ENCODE measurements at regions not wholly inside any gene's neighbourhood (a gene's known extent, or its start where the extent isn't known, plus 50 kb on each side); places are given as distances from the start of the nearest gene placed in this dataset.

DNA sequence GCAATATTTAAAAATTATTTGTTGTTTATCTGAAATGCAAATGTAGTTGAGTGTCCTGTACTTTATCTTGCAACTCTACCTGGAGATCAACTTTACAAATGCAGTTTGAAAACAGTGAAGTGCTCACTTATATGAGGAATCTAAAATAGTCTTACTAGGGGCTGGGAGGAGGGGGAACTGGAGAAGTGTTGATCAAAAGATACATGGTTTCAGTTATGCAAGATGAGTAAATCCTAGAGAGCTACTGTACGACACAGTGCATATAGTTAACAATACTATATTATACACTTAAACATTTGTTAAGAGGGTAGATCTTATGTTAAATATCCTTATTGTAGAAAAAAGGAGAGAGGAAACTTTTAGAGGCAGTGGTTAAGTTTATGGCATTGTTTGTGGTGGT lies 241.9 kb downstream of the BCL11A start:
- no peak overlapping the region for H3K4me3 ChIP-seq (ENCODE audit: low read length in 2 of 2)
- H3K27me3 ChIP-seq (ENCODE audit: control insufficient read depth in 1 of 2, insufficient read depth in 2 of 2, low read length in 1 of 2), result no peaks in the 10 kb centered on the region
- H3K4me1 ChIP-seq (ENCODE audit: control insufficient read depth in 1 of 2, insufficient read depth in 2 of 2, low read length in 2 of 2), result no peaks in the 10 kb centered on the region
- intact Hi-C loops (cut with DNase I), result no loop called here
- DNase-seq, result no peak
- H3K36me3 ChIP-seq (ENCODE audit: control insufficient read depth in 1 of 2, insufficient read depth in 2 of 2, low read length in 1 of 2), result no peaks in the 10 kb centered on the region
- no peak for ATAC-seq (ENCODE audit: low FRiP score)
- no peak overlapping the region for H3K27ac ChIP-seq (ENCODE audit: low read depth in 1 of 2, low read length in 2 of 2)
- 90 to 97% methylated on average over 1 of the region's 1 CpG for WGBS, 2 donors
- H3K9me3 ChIP-seq (ENCODE audit: control insufficient read depth, low read length), result peaks cover 2% of the 10 kb centered on the region

DNA sequence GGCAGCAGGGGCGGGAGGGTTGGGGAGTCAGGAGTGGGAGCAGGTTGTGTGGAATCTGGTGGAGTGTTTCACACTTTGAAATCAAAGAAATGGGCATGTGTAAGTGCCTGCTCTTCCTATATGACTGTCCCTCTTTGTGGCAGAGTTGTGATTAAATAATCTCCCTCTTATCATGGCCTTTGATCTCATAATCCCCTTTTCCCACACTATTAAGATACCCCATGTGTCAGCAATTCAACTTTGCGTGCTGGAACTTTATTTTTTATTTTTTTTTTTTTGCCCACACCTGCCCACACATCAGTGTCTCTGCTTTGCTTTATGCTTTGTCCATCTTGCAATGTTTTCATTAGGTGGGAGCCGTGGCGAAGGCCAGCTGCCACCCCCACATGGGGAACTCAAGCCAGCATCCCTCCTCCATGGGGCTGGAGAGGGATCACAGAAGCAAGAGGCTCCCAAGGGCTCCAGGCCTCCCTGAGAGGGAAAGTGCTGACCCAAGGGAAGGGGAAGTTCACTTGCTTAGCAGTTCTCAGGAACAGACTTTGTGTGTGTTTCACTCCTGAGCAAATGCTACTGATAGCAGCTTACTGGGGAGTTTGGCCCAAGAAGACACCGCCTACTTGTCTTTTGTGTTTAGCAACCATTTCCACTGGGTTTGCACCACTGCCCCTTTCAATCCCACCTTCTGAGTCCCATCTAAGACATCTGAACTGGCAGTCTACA lies 243.4 kb downstream of the BCL11A start:
- H3K4me3 ChIP-seq (ENCODE audit: low read length in 2 of 2), result no peak overlapping the region
- DNase-seq (no peak), ATAC-seq (ENCODE audit: low FRiP score) (no peak)
- H3K36me3 ChIP-seq (ENCODE audit: control insufficient read depth in 1 of 2, insufficient read depth in 2 of 2, low read length in 1 of 2), result no peaks in the 10 kb centered on the region
- H3K9me3 ChIP-seq (ENCODE audit: control insufficient read depth, low read length), result peaks cover 2% of the 10 kb centered on the region
- WGBS, 2 donors, result 87 to 94% methylated on average over 5 of the region's 5 CpGs
- H3K4me1 ChIP-seq (ENCODE audit: control insufficient read depth in 1 of 2, insufficient read depth in 2 of 2, low read length in 2 of 2), result no peaks in the 10 kb centered on the region
- intact Hi-C loops (cut with DNase I), result no loop called here
- no peak overlapping the region for H3K27ac ChIP-seq (ENCODE audit: low read depth in 1 of 2, low read length in 2 of 2)
- H3K27me3 ChIP-seq (ENCODE audit: control insufficient read depth in 1 of 2, insufficient read depth in 2 of 2, low read length in 1 of 2), result no peaks in the 10 kb centered on the region

DNA sequence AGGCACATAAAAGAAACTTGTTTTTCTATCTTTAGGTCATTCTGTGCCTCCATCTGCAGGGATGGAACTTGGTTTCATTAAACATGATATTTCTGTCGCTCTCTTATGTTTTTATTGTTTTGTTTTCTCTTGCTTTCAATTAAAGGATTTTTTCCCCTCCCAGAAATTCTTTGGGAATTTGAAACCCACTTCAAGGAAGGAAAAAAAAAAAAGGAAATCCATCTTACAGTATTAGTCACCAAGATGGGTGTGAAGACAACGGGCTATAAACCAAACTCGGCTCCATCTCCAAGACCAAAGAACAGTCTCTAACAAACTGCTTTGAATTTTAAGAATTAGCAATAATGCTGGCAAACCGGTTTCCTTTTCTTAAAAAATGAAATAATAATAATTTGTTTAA lies 244.1 kb downstream of the BCL11A start:
- Histone ChIP-seq H3K36me3 (ENCODE audit: control insufficient read depth in 1 of 2, insufficient read depth in 2 of 2, low read length in 1 of 2) (no peaks in the 10 kb centered on the region), H3K9me3 (ENCODE audit: control insufficient read depth, low read length) (peaks cover 2% of the 10 kb centered on the region), H3K4me3 (ENCODE audit: low read length in 2 of 2) (no peak overlapping the region), H3K4me1 (ENCODE audit: control insufficient read depth in 1 of 2, insufficient read depth in 2 of 2, low read length in 2 of 2) (no peaks in the 10 kb centered on the region), H3K27me3 (ENCODE audit: control insufficient read depth in 1 of 2, insufficient read depth in 2 of 2, low read length in 1 of 2) (no peaks in the 10 kb centered on the region), H3K27ac (ENCODE audit: low read depth in 1 of 2, low read length in 2 of 2) (no peak overlapping the region)
- WGBS, 2 donors, result 88 to 89% methylated on average over 4 of the region's 4 CpGs
- ATAC-seq (ENCODE audit: low FRiP score) (no peak), DNase-seq (no peak)
- intact Hi-C loops (cut with DNase I), result no loop called here

DNA sequence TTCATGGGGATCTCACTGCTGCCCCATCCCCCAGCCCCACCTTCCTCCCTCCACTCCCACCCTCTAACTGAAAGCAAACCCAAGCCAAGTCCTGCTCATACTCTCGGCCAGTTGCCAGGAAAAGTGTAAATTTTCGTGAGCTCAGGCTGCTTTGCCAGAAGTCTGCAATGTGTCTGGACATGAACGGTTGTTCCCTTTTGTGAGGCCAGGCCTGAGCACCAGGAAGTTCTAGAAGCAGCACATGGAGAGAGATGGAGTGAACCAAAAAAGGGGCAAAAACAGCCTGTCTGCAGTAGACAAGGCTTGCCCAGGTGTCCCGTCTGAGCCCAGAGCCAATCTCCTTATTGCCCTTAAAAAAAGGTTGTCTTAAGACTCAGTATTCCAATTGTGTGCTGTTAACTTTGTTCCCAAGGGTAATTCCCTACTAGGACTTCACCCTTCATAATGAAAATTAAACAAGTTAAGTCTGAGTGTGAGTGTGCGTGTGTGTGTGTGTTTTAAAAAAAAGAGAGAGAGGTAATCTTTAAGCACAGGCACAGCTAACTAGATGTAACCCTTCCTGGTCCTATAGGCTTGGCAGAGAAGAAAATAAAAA lies 247.1 kb downstream of the BCL11A start:
- no peaks in the 10 kb centered on the region for H3K36me3 ChIP-seq (ENCODE audit: control insufficient read depth in 1 of 2, insufficient read depth in 2 of 2, low read length in 1 of 2)
- H3K27ac ChIP-seq (ENCODE audit: low read depth in 1 of 2, low read length in 2 of 2), result no peak overlapping the region
- WGBS, 2 donors, result 21 to 27% methylated on average over 5 of the region's 5 CpGs
- H3K4me3 ChIP-seq (ENCODE audit: low read length in 2 of 2), result no peak overlapping the region
- no peaks in the 10 kb centered on the region for H3K4me1 ChIP-seq (ENCODE audit: control insufficient read depth in 1 of 2, insufficient read depth in 2 of 2, low read length in 2 of 2)
- DNase-seq, result no peak
- peaks cover 4% of the 10 kb centered on the region for H3K9me3 ChIP-seq (ENCODE audit: control insufficient read depth, low read length)
- intact Hi-C loops (cut with DNase I), result no loop called here
- ATAC-seq (ENCODE audit: low FRiP score), result no peak
- H3K27me3 ChIP-seq (ENCODE audit: control insufficient read depth in 1 of 2, insufficient read depth in 2 of 2, low read length in 1 of 2), result no peaks in the 10 kb centered on the region

DNA sequence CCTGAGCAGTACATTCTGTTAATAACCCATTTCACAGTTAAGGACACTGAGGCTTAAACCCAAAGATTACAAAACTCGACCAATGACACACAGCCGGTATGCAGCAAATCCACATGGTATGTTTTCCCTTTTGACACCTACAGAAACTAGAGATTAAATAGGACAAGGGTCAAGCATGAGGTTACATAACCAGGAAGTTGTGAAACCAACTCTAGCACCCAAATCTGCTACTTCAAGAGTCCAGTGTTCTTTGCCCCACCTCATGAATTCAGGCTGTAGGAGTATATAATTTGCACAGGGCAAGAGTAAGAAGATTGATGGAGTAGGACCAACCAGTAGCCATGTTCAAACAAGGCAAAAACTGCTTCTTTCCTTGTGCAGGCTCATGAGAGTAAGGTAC lies 249.8 kb downstream of the BCL11A start:
- Histone ChIP-seq H3K9me3 (ENCODE audit: control insufficient read depth, low read length) (peaks cover 2% of the 10 kb centered on the region), H3K4me3 (ENCODE audit: low read length in 2 of 2) (no peak overlapping the region), H3K27me3 (ENCODE audit: control insufficient read depth in 1 of 2, insufficient read depth in 2 of 2, low read length in 1 of 2) (no peaks in the 10 kb centered on the region), H3K27ac (ENCODE audit: low read depth in 1 of 2, low read length in 2 of 2) (no peak overlapping the region), H3K4me1 (ENCODE audit: control insufficient read depth in 1 of 2, insufficient read depth in 2 of 2, low read length in 2 of 2) (no peaks in the 10 kb centered on the region), H3K36me3 (ENCODE audit: control insufficient read depth in 1 of 2, insufficient read depth in 2 of 2, low read length in 1 of 2) (no peaks in the 10 kb centered on the region)
- 87% methylated on average over 2 of the region's 2 CpGs for WGBS, 2 donors
- DNase-seq (no peak), ATAC-seq (ENCODE audit: low FRiP score) (no peak)
- intact Hi-C loops (cut with DNase I), result no loop called here

- 93 to 95% methylated on average over 6 of the region's 6 CpGs for WGBS, 2 donors
- H3K9me3 ChIP-seq (ENCODE audit: control insufficient read depth, low read length), result peaks cover 2% of the 10 kb centered on the region
- no peak overlapping the region for H3K4me3 ChIP-seq (ENCODE audit: low read length in 2 of 2)
- DNase-seq (no peak), ATAC-seq (ENCODE audit: low FRiP score) (no peak)
- no peaks in the 10 kb centered on the region for H3K27me3 ChIP-seq (ENCODE audit: control insufficient read depth in 1 of 2, insufficient read depth in 2 of 2, low read length in 1 of 2)
- no peaks in the 10 kb centered on the region for H3K4me1 ChIP-seq (ENCODE audit: control insufficient read depth in 1 of 2, insufficient read depth in 2 of 2, low read length in 2 of 2)
- no peak overlapping the region for H3K27ac ChIP-seq (ENCODE audit: low read depth in 1 of 2, low read length in 2 of 2)
- intact Hi-C loops (cut with DNase I), result no loop called here
- no peaks in the 10 kb centered on the region for H3K36me3 ChIP-seq (ENCODE audit: control insufficient read depth in 1 of 2, insufficient read depth in 2 of 2, low read length in 1 of 2)
These were observed 250.9 kb downstream of the BCL11A start for GRCh38 chr2:60302377-60303126.

DNA sequence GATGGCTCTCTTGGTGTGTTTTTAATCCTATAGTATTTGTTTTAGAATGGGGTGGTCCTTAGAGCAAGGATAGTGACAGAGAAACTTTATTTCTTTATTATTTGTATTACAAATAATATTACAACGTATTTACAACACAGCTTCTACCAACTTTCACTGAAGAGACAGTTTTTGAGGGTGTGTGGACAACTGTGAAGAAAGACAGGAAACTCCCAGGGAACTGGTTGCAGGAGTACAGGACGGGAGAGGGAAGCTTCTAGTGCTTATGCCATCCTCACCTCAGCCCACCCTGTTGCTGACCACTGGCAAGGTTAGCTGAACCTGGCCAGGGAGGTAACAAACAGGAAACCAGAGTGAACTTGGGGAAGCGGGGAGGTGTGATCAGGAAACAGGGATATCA lies 251.7 kb downstream of the BCL11A start:
- no peak for ATAC-seq (ENCODE audit: low FRiP score)
- intact Hi-C loops (cut with DNase I), result no loop called here
- Histone ChIP-seq H3K27me3 (ENCODE audit: control insufficient read depth in 1 of 2, insufficient read depth in 2 of 2, low read length in 1 of 2) (no peaks in the 10 kb centered on the region), H3K4me1 (ENCODE audit: control insufficient read depth in 1 of 2, insufficient read depth in 2 of 2, low read length in 2 of 2) (no peaks in the 10 kb centered on the region), H3K36me3 (ENCODE audit: control insufficient read depth in 1 of 2, insufficient read depth in 2 of 2, low read length in 1 of 2) (no peaks in the 10 kb centered on the region), H3K4me3 (ENCODE audit: low read length in 2 of 2) (no peak overlapping the region), H3K27ac (ENCODE audit: low read depth in 1 of 2, low read length in 2 of 2) (no peak overlapping the region), H3K9me3 (ENCODE audit: control insufficient read depth, low read length) (peaks cover 2% of the 10 kb centered on the region)
- DNase-seq, result no peak
- WGBS, 2 donors, result 88 to 94% methylated on average over 3 of the region's 3 CpGs

GRCh38 chr2:60299179-60299578 lies 254.3 kb downstream of the BCL11A start:
- DNase-seq (no peak), ATAC-seq (ENCODE audit: low FRiP score) (no peak)
- H3K9me3 ChIP-seq (ENCODE audit: control insufficient read depth, low read length), result peaks cover 2% of the 10 kb centered on the region
- H3K4me1 ChIP-seq (ENCODE audit: control insufficient read depth in 1 of 2, insufficient read depth in 2 of 2, low read length in 2 of 2), result no peaks in the 10 kb centered on the region
- no peaks in the 10 kb centered on the region for H3K27me3 ChIP-seq (ENCODE audit: control insufficient read depth in 1 of 2, insufficient read depth in 2 of 2, low read length in 1 of 2)
- 83 to 89% methylated on average over 8 of the region's 8 CpGs for WGBS, 2 donors
- H3K27ac ChIP-seq (ENCODE audit: low read depth in 1 of 2, low read length in 2 of 2), result no peak overlapping the region
- intact Hi-C loops (cut with DNase I), result no loop called here
- H3K4me3 ChIP-seq (ENCODE audit: low read length in 2 of 2), result no peak overlapping the region
- H3K36me3 ChIP-seq (ENCODE audit: control insufficient read depth in 1 of 2, insufficient read depth in 2 of 2, low read length in 1 of 2), result no peaks in the 10 kb centered on the region
